ENCODE measurements at regions not wholly inside any gene's neighbourhood (a gene's known extent, or its start where the extent isn't known, plus 50 kb on each side); places are given as distances from the start of the nearest gene placed in this dataset.
A peak's percentile ranks its signal among the peaks of the same experiment; 100 is the strongest.

GRCh38 chr5:167993771-167994170, 297.7 kb upstream of the WWC1 start:
- in situ Hi-C loops (cut with HindIII; ENCODE audit: low sequenced_read_pairs): no loop called here
- TF ChIP-seq, protein P1, sequence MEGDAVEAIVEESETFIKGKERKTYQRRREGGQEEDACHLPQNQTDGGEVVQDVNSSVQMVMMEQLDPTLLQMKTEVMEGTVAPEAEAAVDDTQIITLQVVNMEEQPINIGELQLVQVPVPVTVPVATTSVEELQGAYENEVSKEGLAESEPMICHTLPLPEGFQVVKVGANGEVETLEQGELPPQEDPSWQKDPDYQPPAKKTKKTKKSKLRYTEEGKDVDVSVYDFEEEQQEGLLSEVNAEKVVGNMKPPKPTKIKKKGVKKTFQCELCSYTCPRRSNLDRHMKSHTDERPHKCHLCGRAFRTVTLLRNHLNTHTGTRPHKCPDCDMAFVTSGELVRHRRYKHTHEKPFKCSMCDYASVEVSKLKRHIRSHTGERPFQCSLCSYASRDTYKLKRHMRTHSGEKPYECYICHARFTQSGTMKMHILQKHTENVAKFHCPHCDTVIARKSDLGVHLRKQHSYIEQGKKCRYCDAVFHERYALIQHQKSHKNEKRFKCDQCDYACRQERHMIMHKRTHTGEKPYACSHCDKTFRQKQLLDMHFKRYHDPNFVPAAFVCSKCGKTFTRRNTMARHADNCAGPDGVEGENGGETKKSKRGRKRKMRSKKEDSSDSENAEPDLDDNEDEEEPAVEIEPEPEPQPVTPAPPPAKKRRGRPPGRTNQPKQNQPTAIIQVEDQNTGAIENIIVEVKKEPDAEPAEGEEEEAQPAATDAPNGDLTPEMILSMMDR (IDR thresholded peaks at IDR 0.05; ENCODE audit: low read depth, low read length, missing control alignments): no peak
- no peak for DNase-seq (ENCODE audit: low read depth)
- no peak overlapping the region for H3K4me3 ChIP-seq (ENCODE audit: low read depth, low read length)

- in situ Hi-C loops (cut with HindIII; ENCODE audit: low sequenced_read_pairs): no loop called here
Observed at GRCh38 chr5:167995844-167996425, 295.5 kb upstream of the WWC1 start.

DNA sequence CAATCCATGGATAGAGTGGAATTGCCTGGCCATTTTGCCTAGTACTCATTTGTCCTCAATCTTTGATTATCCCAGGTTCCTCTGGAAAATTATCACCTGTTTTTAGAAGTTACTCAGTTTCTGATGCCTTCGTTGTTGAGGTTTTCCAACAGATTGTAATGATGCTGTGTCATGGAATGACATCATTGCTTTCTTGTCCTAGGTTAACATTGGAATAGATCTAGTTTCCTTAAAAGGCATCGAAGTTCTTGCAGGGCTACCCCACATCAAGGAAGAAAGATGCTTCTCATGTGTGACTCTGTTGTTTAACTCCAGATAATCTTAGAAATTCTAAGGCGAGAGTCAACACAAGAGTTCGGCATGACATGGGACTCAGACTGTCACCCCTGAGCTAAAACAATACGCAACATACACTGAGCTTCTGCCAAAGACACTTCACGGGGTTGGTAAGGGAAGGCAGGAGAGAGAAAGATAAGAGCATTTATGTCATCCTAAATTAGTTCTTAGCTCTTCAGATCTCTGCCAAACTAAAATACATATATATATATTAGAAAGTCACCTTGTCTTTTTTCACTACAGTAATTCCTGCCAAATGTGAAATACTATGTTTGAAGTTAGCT, 293.2 kb upstream of the WWC1 start:
- TF ChIP-seq, protein P1 (IDR thresholded peaks at IDR 0.05; ENCODE audit: low read depth, low read length, missing control alignments): no peak
- H3K4me3 ChIP-seq (ENCODE audit: low read depth, low read length): no peak overlapping the region
- peak; percentile 6 for DNase-seq (ENCODE audit: low read depth)
- in situ Hi-C loops (cut with HindIII; ENCODE audit: low sequenced_read_pairs): no loop called here

More at GRCh38 chr5:167995844-167996425, 295.5 kb upstream of the WWC1 start:
- no peak for DNase-seq (ENCODE audit: low read depth)
- TF ChIP-seq, protein P1 (IDR thresholded peaks at IDR 0.05; ENCODE audit: low read depth, low read length, missing control alignments): no peak
- no peak overlapping the region for H3K4me3 ChIP-seq (ENCODE audit: low read depth, low read length)

DNA sequence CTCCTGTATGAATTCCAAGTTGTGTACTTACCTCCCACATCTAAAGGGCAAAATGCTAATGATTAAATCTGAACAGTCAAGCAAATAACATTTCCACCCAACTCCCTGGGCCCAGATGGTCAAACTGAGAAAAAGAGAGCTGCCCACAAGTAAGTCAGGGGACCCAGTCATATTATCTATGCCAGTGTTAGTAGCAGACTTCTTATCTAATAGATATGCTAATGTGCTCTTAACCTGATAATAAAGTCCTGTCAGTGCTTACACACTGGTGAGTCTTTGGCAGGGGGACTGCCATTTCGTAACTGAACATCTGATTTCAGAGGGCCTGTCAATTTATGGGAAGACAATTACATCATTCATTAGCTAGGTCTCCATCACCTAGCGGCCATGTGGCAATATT, 292.3 kb upstream of the WWC1 start:
- no peak for DNase-seq (ENCODE audit: low read depth)
- no peak overlapping the region for H3K4me3 ChIP-seq (ENCODE audit: low read depth, low read length)
- in situ Hi-C loops (cut with HindIII; ENCODE audit: low sequenced_read_pairs): no loop called here
- TF ChIP-seq, protein P1 (IDR thresholded peaks at IDR 0.05; ENCODE audit: low read depth, low read length, missing control alignments): no peak

DNA sequence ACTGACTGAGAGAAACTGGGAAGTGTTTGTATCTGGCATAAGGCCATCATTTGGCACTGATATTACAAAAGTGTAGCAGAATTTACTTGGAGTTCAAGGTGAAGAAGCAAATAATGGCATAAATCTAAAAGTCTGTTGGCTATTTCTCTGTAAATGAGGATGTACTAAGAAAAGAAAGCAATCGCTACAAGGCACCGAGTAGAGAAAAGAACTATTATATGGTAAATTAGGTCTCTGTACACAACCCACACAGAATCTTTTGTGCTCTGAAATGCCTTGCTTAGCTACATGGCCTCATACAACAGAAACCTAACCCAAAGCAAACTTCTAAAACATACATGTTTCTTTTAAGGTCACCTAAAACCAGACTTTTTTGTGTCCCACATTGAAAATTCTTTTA, 290.1 kb upstream of the WWC1 start:
- DNase-seq (ENCODE audit: low read depth): no peak
- no peak overlapping the region for H3K4me3 ChIP-seq (ENCODE audit: low read depth, low read length)
- in situ Hi-C loops (cut with HindIII; ENCODE audit: low sequenced_read_pairs): no loop called here
- TF ChIP-seq, protein P1 (IDR thresholded peaks at IDR 0.05; ENCODE audit: low read depth, low read length, missing control alignments): no peak

GRCh38 chr5:168002116-168002515, 289.3 kb upstream of the WWC1 start:
- TF ChIP-seq, protein P1 (IDR thresholded peaks at IDR 0.05; ENCODE audit: low read depth, low read length, missing control alignments): no peak
- in situ Hi-C loops (cut with HindIII; ENCODE audit: low sequenced_read_pairs): no loop called here
- no peak for DNase-seq (ENCODE audit: low read depth)

More at GRCh38 chr5:168002116-168002515, 289.3 kb upstream of the WWC1 start:
- no peak overlapping the region for H3K4me3 ChIP-seq (ENCODE audit: low read depth, low read length)

Data from astrocyte of the cerebellum (primary cell).